ENCODE measurements at regions not wholly inside any gene's neighbourhood (a gene's known extent, or its start where the extent isn't known, plus 50 kb on each side); places are given as distances from the start of the nearest gene placed in this dataset.

DNA sequence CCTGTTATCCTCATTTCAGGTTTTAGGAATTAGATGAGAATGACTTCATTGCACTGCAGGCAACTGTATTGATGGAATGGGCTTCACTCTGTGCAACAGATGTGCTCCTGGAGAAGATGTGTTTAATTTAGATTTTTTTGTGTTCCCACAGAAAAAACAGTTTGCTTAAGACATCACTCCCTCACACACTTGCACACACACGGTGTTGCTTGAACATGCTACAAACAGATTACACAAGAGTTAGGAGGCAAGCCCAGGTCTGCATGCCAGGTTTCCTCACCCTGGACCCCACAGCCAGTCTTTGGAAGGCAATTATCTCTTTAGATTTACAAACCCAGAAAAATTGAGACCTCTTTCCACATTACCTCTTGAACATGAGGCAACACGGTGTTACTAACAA lies 93.7 kb upstream of the KLHL29 start:
- TF ChIP-seq CTCF (IDR thresholded peaks at IDR 0.05) (no peak), POLR2A (IDR thresholded peaks at IDR 0.05) (no peak)

All from testis (tissue), 2 donors.